Trophoblast cell (in vitro differentiated cells and primary cell): ENCODE measurements at regions not wholly inside any gene's neighbourhood (a gene's known extent, or its start where the extent isn't known, plus 50 kb on each side); places are given as distances from the start of the nearest gene placed in this dataset.
A peak's percentile ranks its signal among the peaks of the same experiment; 100 is the strongest.
"Not testable (repeated sequence)": the region's sequence is repeated elsewhere in the genome, so short reads cannot be mapped to it uniquely, and the experiment has no call there.

Source experiments
- DNase-seq, 2 donors: peaks; one replicate each; pipeline ENCODE4 v3.0.0-alpha.2; 2016
- H2AFZ ChIP-seq: 2 replicates; pipeline ENCODE4 v1.6.1; 2013; ENCODE audit warnings: low read length, moderate library complexity, mild to moderate bottlenecking; ENCODE audit not compliant: insufficient read depth, poor library complexity
- H2AK5ac ChIP-seq: 2 replicates; pipeline ENCODE4 v1.6.1; 2013; ENCODE audit warnings: mild to moderate bottlenecking, low read length
- H2BK120ac ChIP-seq: 2 replicates; pipeline ENCODE4 v1.6.1; 2013; ENCODE audit warnings: low read length, mild to moderate bottlenecking, moderate library complexity; ENCODE audit not compliant: insufficient read depth, poor library complexity
- H2BK12ac ChIP-seq: 2 replicates; pipeline ENCODE4 v1.6.1; 2013; ENCODE audit warnings: mild to moderate bottlenecking, low read length, moderate library complexity
- H2BK5ac ChIP-seq: 2 replicates; pipeline ENCODE4 v1.6.1; 2013; ENCODE audit warnings: low read length, low read depth, moderate library complexity, mild to moderate bottlenecking; ENCODE audit not compliant: poor library complexity
- H3K14ac ChIP-seq: 2 replicates; pipeline ENCODE4 v1.6.1; 2013; ENCODE audit warnings: mild to moderate bottlenecking, low read length
- H3K18ac ChIP-seq: 2 replicates; pipeline ENCODE4 v1.6.1; 2013; ENCODE audit warnings: mild to moderate bottlenecking, low read length
- H3K23ac ChIP-seq: 2 replicates; pipeline ENCODE4 v1.6.1; 2013; ENCODE audit warnings: low read length
- H3K27ac ChIP-seq: 2 replicates; pipeline ENCODE4 v1.5.1; 2013; ENCODE audit warnings: low read depth, mild to moderate bottlenecking, inconsistent platforms, low read length, moderate library complexity
- H3K27me3 ChIP-seq: 2 replicates; pipeline ENCODE4 v1.6.1; 2013; ENCODE audit warnings: inconsistent platforms, mild to moderate bottlenecking, low read length, moderate library complexity; ENCODE audit not compliant: insufficient read depth
- H3K36me3 ChIP-seq, 2 experiments: 1 replicate in 1 of 2; 2 replicates in 1 of 2; pipeline ENCODE4 v1.6.1; 2013; ENCODE audit warnings: low read length in 2 of 2, mild to moderate bottlenecking in 2 of 2, moderate library complexity in 1 of 2; ENCODE audit not compliant: insufficient read depth in 2 of 2, control insufficient read depth in 1 of 2
- H3K4ac ChIP-seq: 2 replicates; pipeline ENCODE4 v1.6.1; 2013; ENCODE audit warnings: low read depth, mild to moderate bottlenecking, low read length, moderate library complexity
- H3K4me1 ChIP-seq, 2 experiments: 1 replicate in 1 of 2; 2 replicates in 1 of 2; pipeline ENCODE4 v1.6.1; 2013; ENCODE audit warnings: low read length in 2 of 2, mild to moderate bottlenecking in 2 of 2, moderate library complexity in 1 of 2; ENCODE audit not compliant: insufficient read depth in 2 of 2, control insufficient read depth in 1 of 2
- H3K4me2 ChIP-seq: 2 replicates; pipeline ENCODE4 v1.6.1; 2013; ENCODE audit warnings: inconsistent platforms, mild to moderate bottlenecking, low read length, moderate library complexity
- H3K4me3 ChIP-seq: 2 replicates; pipeline ENCODE4 v1.5.1; 2013; ENCODE audit warnings: mild to moderate bottlenecking, low read depth, low read length, inconsistent platforms
- H3K79me1 ChIP-seq: one replicate; pipeline ENCODE4 v1.6.1; 2013; ENCODE audit warnings: low read length
- H3K79me2 ChIP-seq: 2 replicates; pipeline ENCODE4 v1.6.1; 2013; ENCODE audit warnings: low read length, mild to moderate bottlenecking; ENCODE audit not compliant: control insufficient read depth, insufficient read depth, poor library complexity
- H3K9ac ChIP-seq: 2 replicates; pipeline ENCODE4 v1.6.1; 2013; ENCODE audit warnings: mild to moderate bottlenecking, low read length
- H3K9me3 ChIP-seq: 2 replicates; pipeline ENCODE4 v1.6.1; 2013; ENCODE audit warnings: low read depth, mild to moderate bottlenecking, control low read depth, inconsistent platforms, low read length; ENCODE audit not compliant: insufficient read depth
- H4K12ac ChIP-seq: 2 replicates; pipeline ENCODE4 v1.6.1; 2013; ENCODE audit warnings: low read depth, mild to moderate bottlenecking, low read length, moderate library complexity
- H4K8ac ChIP-seq: 2 replicates; pipeline ENCODE4 v1.6.1; 2013; ENCODE audit warnings: low read depth, mild to moderate bottlenecking, low read length, moderate library complexity
- H4K91ac ChIP-seq: one replicate; pipeline ENCODE4 v1.6.1; 2013; ENCODE audit warnings: low read depth, mild to moderate bottlenecking, low read length, moderate library complexity
- WGBS: extraction: QIAGEN DNeasy Blood & Tissue Kit; methylation state at CpG from one replicate; pipeline ENCODE4 v1.1.7; 2013; ENCODE audit warnings: missing lambda C conversion rate; ENCODE audit not compliant: insufficient read length, insufficient coverage; ENCODE audit errors: extremely low coverage; 5-methylcytosine and 5-hydroxymethylcytosine counted together

DNA sequence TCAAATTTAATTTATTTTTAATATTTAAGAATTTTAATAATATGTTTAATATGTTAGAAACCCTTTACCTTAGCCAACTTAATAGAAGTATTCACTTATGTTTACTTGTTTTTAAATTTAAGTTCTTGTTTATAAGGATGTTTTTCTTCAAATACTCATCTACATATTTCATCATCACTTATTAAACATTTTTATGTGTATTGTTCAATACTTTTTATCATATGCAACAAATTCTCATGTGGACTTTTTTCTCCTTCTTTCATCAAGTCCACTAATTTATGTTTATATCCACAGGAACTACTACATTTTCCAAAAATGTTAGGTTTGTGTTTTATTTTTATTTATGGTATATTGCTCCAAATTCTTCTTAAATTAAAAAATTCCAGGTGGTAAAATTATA is 2113.1 kb upstream of the RAG2 start:
- Histone ChIP-seq H3K4me1 (no peaks in the 10 kb centered on the region), H3K79me1 (no peaks in the 10 kb centered on the region), H4K91ac (no peak overlapping the region), H2AFZ (no peak overlapping the region), H3K18ac (no peak overlapping the region), H3K27me3 (no peaks in the 10 kb centered on the region), H2BK5ac (no peak overlapping the region), H4K8ac (no peak overlapping the region), H3K9ac (no peak overlapping the region), H3K23ac (no peak overlapping the region), H3K79me2 (no peaks in the 10 kb centered on the region), H3K36me3 (no peaks in the 10 kb centered on the region), H2BK12ac (no peak overlapping the region), H3K4me3 (no peak overlapping the region), H2BK120ac (no peak overlapping the region), H2AK5ac (no peak overlapping the region), H3K4ac (no peak overlapping the region), H3K4me2 (no peak overlapping the region), H4K12ac (no peak overlapping the region), H3K27ac (no peak overlapping the region), H3K14ac (no peak overlapping the region), H3K9me3 (peaks cover 2% of the 10 kb centered on the region)
- no peak for DNase-seq

DNA sequence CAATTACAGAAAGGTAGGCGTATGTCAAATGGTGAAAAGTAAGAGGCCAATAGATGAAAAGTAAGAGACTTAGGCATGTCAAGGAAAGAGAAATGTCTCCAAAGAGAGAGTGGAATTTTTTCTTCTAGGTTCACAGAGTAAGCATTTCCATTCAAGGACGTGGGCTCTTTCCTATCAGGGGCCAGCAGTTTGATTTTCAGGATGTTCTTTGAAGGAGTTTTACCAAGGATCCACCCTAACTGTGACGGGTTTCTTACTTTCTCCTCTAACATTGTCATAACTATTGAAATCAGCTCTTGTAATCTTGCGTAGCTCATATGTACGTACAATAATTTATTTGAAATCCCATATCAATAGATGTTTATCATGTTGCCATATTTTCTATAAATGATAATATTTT is 2112.2 kb upstream of the RAG2 start:
- Histone ChIP-seq H2AFZ (no peak overlapping the region), H3K4me2 (no peak overlapping the region), H3K9ac (no peak overlapping the region), H4K8ac (no peak overlapping the region), H4K12ac (no peak overlapping the region), H3K9me3 (peaks cover 2% of the 10 kb centered on the region), H3K79me2 (no peaks in the 10 kb centered on the region), H3K27ac (no peak overlapping the region), H3K4ac (no peak overlapping the region), H2BK5ac (no peak overlapping the region), H3K14ac (no peak overlapping the region), H3K23ac (no peak overlapping the region), H4K91ac (no peak overlapping the region), H3K27me3 (no peaks in the 10 kb centered on the region), H3K18ac (no peak overlapping the region), H3K36me3 (no peaks in the 10 kb centered on the region), H2AK5ac (no peak overlapping the region), H2BK120ac (no peak overlapping the region), H3K79me1 (no peaks in the 10 kb centered on the region), H3K4me3 (no peak overlapping the region), H3K4me1 (no peaks in the 10 kb centered on the region), H2BK12ac (no peak overlapping the region)
- WGBS, result no CpG with 5 or more reads among the region's 5 CpGs
- no peak for DNase-seq

DNA sequence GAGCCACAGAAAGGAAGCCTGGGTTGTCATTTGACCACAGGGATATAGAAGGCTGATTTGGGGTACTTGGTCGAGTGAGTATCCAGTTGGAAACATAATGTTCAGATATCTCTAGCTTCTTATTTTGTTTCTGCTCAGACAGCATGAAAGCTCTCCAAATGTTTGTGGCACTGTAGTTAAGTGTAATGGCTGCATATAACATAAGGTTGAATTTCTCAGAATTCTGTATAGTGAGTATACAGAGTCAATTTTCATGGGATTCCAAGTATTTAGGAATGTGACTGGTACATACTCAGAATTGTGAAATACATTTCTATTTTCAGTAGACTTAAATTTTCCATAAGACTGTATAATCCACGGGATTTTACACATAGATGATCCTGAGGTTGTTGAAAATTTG is 2102.1 kb upstream of the RAG2 start:
- Histone ChIP-seq H3K4ac (no peak overlapping the region), H3K79me1 (no peaks in the 10 kb centered on the region), H2BK12ac (no peak overlapping the region), H3K27me3 (no peaks in the 10 kb centered on the region), H2BK120ac (no peak overlapping the region), H2AK5ac (no peak overlapping the region), H3K36me3 (no peaks in the 10 kb centered on the region), H3K4me1 (no peaks in the 10 kb centered on the region), H3K27ac (no peak overlapping the region), H3K4me2 (no peak overlapping the region), H3K9ac (no peak overlapping the region), H2BK5ac (no peak overlapping the region), H3K79me2 (no peaks in the 10 kb centered on the region), H3K9me3 (no peaks in the 10 kb centered on the region), H4K91ac (no peak overlapping the region), H3K4me3 (no peak overlapping the region), H2AFZ (no peak overlapping the region), H3K23ac (no peak overlapping the region), H3K14ac (no peak overlapping the region), H4K12ac (no peak overlapping the region), H4K8ac (no peak overlapping the region), H3K18ac (no peak overlapping the region)
- WGBS, result no CpG with 5 or more reads among the region's 2 CpGs
- peak in 1 of 2 donors; percentile 1 for DNase-seq

DNA sequence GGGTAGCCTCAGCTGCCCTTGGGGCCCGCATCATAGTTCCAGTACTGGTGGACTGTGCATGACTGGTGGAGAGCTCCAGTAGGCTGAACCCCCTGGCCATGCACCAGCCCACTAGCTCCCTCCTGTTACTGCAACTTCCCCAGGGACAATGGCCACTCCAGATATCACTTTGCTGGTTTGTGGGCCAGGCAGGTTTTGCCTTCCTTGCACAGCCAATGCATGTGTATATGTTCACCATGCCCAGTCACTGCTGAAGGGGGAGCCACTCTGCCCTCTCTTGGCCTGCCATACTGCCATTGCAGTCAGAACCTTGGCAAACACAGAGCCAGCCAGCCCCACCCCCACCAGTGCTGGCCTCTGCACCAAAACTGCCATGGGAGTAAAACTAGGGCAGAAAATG is 2095.3 kb upstream of the RAG2 start:
- Histone ChIP-seq H2BK5ac (no peak overlapping the region), H2BK120ac (no peak overlapping the region), H3K14ac (no peak overlapping the region), H3K79me1 (no peaks in the 10 kb centered on the region), H3K36me3 (no peaks in the 10 kb centered on the region), H4K12ac (no peak overlapping the region), H3K4me1 (no peaks in the 10 kb centered on the region), H3K9ac (no peak overlapping the region), H3K4me2 (no peak overlapping the region), H4K8ac (no peak overlapping the region), H3K4me3 (no peak overlapping the region), H2BK12ac (no peak overlapping the region), H4K91ac (no peak overlapping the region), H3K79me2 (no peaks in the 10 kb centered on the region), H3K4ac (no peak overlapping the region), H3K23ac (no peak overlapping the region), H3K9me3 (no peaks in the 10 kb centered on the region), H2AK5ac (no peak overlapping the region), H3K27ac (no peak overlapping the region), H2AFZ (no peak overlapping the region), H3K18ac (no peak overlapping the region), H3K27me3 (no peaks in the 10 kb centered on the region)
- DNase-seq, result no peak
- WGBS, result no CpG with 5 or more reads among the region's 1 CpG

DNA sequence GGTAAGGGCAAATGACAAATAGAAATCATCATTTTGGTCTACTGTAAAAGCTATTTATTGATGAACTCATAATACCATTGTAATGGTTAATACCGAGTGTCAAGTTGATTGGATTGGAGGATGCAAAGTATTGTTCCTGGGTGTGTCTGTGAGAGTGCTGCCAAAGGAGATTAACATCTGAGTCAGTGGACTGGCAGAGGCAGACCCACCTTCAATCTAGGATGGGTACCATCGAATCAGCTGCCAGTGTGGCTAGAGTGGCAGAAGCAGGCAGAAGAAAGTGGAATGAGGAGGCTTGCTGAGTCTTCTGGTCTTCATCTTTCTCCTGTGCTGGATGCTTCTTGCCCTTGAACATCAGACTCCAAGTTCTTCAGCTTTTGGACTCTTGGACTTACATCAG is 2092.2 kb upstream of the RAG2 start:
- H2BK120ac ChIP-seq, H3K27me3 ChIP-seq, H3K79me2 ChIP-seq, H4K12ac ChIP-seq, H3K79me1 ChIP-seq, H3K4me1 ChIP-seq, H4K8ac ChIP-seq, H2AFZ ChIP-seq, H3K27ac ChIP-seq, H3K36me3 ChIP-seq, H3K23ac ChIP-seq, H3K4me2 ChIP-seq, DNase-seq, H3K18ac ChIP-seq, H3K14ac ChIP-seq, H2AK5ac ChIP-seq, H4K91ac ChIP-seq, H2BK12ac ChIP-seq, H3K4me3 ChIP-seq, H3K9ac ChIP-seq, H3K9me3 ChIP-seq, H2BK5ac ChIP-seq, H3K4ac ChIP-seq: not testable (repeated sequence)
- WGBS, result no CpG with 5 or more reads among the region's 2 CpGs
